Spleen (tissue), 7 donors: ENCODE measurements at regions not wholly inside any gene's neighbourhood (a gene's known extent, or its start where the extent isn't known, plus 50 kb on each side); places are given as distances from the start of the nearest gene placed in this dataset.

Experiments
- POLR2A ChIP-seq, 3 donors: fragments of 450-650 bp; IDR thresholded peaks; one replicate each; pipeline ENCODE4 v1.5.1; 2017; ENCODE audit warnings: antibody characterized with exemption in 3 of 3, mild to moderate bottlenecking in 1 of 3
- TF ChIP-seq, protein P1 (sequence below), 11 experiments: fragments of 200-600 bp in 7 of 11; fragments of 450-650 bp in 4 of 11; sonication (generic) in 4 of 11; IDR thresholded peaks in 8 of 11; conservative IDR thresholded peaks in 3 of 11; 1 replicate in 7 of 11; 2 replicates in 4 of 11; pipeline versions ENCODE4 v1.4.0 to v1.8.0; 2016 to 2021; ENCODE audit warnings: antibody characterized with exemption in 11 of 11, inconsistent platforms in 4 of 11, mild to moderate bottlenecking in 1 of 11
- donor health status: DM: no; HTN: no; CAD: no; lungs with moderate emphysema.
- donor health status: DM: no; HTN: no; CAD: no.
- donor health status: DM: no; HTN: no; CAD: no.

DNA sequence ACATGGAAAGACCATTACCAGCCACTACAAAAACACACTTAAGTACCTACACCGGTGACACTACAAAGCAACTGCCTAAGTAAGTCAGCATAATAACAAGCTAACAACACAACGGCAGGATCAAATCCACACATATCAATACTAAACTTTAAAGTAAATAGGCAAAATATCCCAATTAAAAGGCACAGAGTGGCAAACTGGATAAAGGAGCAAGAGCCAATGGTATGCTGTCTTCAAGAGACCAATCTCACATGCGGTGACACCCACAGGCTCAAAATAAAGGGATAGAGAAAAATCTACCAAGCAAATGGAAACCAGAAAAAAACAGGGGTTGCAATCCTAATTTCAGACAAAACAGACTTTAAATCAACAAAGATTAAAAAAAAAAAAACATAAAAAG, 261.5 kb upstream of the TENM4 start:
- TF ChIP-seq, protein P1, sequence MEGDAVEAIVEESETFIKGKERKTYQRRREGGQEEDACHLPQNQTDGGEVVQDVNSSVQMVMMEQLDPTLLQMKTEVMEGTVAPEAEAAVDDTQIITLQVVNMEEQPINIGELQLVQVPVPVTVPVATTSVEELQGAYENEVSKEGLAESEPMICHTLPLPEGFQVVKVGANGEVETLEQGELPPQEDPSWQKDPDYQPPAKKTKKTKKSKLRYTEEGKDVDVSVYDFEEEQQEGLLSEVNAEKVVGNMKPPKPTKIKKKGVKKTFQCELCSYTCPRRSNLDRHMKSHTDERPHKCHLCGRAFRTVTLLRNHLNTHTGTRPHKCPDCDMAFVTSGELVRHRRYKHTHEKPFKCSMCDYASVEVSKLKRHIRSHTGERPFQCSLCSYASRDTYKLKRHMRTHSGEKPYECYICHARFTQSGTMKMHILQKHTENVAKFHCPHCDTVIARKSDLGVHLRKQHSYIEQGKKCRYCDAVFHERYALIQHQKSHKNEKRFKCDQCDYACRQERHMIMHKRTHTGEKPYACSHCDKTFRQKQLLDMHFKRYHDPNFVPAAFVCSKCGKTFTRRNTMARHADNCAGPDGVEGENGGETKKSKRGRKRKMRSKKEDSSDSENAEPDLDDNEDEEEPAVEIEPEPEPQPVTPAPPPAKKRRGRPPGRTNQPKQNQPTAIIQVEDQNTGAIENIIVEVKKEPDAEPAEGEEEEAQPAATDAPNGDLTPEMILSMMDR (IDR thresholded peaks at IDR 0.05 in 8 of 11, conservative IDR thresholded peaks at IDR 0.05 in 3 of 11): no peak
- no peak for TF ChIP-seq POLR2A (IDR thresholded peaks at IDR 0.05)
